ENCODE measurements at regions not wholly inside any gene's neighbourhood (a gene's known extent, or its start where the extent isn't known, plus 50 kb on each side); places are given as distances from the start of the nearest gene placed in this dataset.

DNA sequence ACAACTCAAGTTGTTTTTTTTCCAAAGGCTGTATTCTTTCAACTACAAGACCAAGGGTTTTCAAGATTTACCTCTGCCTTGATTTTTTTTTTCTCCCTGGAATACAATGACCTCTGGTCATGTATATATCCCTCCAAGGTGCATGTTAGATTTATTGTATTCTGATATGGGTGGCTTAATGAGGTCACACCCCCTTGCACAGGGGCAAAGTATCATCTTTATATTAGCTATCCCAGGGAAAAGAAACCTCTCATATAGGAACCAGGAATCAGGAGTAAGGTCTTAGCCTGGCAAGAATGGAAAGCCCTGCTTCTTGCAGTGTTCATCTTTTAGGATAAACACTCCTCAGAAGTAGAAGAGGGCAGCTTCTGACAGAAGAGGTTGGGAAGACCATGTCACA lies 516.9 kb upstream of the TENM4 start:
- Mint-ChIP-seq H3K36me3 (no peaks in the 10 kb centered on the region), H3K27me3 (ENCODE audit: insufficient read depth, low read depth) (peaks cover 5% of the 10 kb centered on the region), H3K4me1 (peaks cover 3% of the 10 kb centered on the region), H3K4me3 (no peak overlapping the region), H3K27ac (no peak overlapping the region), H3K9me3 (peaks cover 23% of the 10 kb centered on the region)
- Histone ChIP-seq H4K20me1 (ENCODE audit: low read depth) (no peaks in the 10 kb centered on the region), H3K4me2 (no peak overlapping the region), H2AFZ (replicated peaks) (no peak overlapping the region), H3K36me3 (no peaks in the 10 kb centered on the region), H3K4me1 (no peaks in the 10 kb centered on the region), H3K27me3 (no peaks in the 10 kb centered on the region), H3K4me3 (no peak overlapping the region), H3F3A (ENCODE audit: low read depth) (no peaks in the 10 kb centered on the region), H3K79me2 (ENCODE audit: low read depth) (no peaks in the 10 kb centered on the region), H3K9me3 (ENCODE audit: low read depth) (peaks cover 13% of the 10 kb centered on the region), H3K27ac (no peak overlapping the region), H3K9ac (no peak overlapping the region)
- DNase-seq (ENCODE audit: low spot score) = no peak
- no peak for TF ChIP-seq EZH2 (IDR thresholded peaks at IDR 0.05)
- TF ChIP-seq, protein P1, sequence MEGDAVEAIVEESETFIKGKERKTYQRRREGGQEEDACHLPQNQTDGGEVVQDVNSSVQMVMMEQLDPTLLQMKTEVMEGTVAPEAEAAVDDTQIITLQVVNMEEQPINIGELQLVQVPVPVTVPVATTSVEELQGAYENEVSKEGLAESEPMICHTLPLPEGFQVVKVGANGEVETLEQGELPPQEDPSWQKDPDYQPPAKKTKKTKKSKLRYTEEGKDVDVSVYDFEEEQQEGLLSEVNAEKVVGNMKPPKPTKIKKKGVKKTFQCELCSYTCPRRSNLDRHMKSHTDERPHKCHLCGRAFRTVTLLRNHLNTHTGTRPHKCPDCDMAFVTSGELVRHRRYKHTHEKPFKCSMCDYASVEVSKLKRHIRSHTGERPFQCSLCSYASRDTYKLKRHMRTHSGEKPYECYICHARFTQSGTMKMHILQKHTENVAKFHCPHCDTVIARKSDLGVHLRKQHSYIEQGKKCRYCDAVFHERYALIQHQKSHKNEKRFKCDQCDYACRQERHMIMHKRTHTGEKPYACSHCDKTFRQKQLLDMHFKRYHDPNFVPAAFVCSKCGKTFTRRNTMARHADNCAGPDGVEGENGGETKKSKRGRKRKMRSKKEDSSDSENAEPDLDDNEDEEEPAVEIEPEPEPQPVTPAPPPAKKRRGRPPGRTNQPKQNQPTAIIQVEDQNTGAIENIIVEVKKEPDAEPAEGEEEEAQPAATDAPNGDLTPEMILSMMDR (IDR thresholded peaks at IDR 0.05) = no peak
- no peak for TF ChIP-seq EZH2phosphoT487 (IDR thresholded peaks at IDR 0.05)

DNA sequence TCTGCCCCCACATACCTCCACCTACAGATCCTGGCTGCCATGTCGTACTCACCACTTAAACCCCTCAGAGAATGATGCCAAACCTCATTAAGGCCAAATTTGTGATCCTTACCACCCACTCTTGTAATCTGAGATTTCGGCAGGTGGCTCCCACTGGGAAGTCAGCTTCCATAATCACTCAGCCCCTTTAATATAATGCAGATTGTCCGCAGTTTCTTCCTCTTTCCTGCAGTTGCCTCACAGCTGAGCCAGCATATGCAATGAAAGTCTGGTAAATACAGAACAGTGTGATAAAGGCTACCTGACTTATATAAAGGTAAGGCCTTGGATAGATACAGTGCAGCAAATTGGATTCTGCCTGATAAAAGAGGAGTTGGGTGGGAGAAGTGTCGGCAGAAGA lies 515.2 kb upstream of the TENM4 start:
- Mint-ChIP-seq H3K9me3 (peaks cover 23% of the 10 kb centered on the region), H3K4me1 (no peaks in the 10 kb centered on the region), H3K4me3 (no peak overlapping the region), H3K27me3 (ENCODE audit: insufficient read depth, low read depth) (peaks cover 5% of the 10 kb centered on the region), H3K27ac (no peak overlapping the region), H3K36me3 (no peaks in the 10 kb centered on the region)
- Histone ChIP-seq H3K9me3 (ENCODE audit: low read depth) (peaks cover 13% of the 10 kb centered on the region), H3K27me3 (no peaks in the 10 kb centered on the region), H3K9ac (no peak overlapping the region), H3K4me1 (no peaks in the 10 kb centered on the region), H3K79me2 (ENCODE audit: low read depth) (no peaks in the 10 kb centered on the region), H2AFZ (replicated peaks) (no peak overlapping the region), H3F3A (ENCODE audit: low read depth) (no peaks in the 10 kb centered on the region), H3K36me3 (no peaks in the 10 kb centered on the region), H3K4me2 (no peak overlapping the region), H3K4me3 (no peak overlapping the region), H4K20me1 (ENCODE audit: low read depth) (no peaks in the 10 kb centered on the region), H3K27ac (no peak overlapping the region)
- no peak for TF ChIP-seq EZH2 (IDR thresholded peaks at IDR 0.05)
- no peak for TF ChIP-seq EZH2phosphoT487 (IDR thresholded peaks at IDR 0.05)
- TF ChIP-seq, protein P1 (IDR thresholded peaks at IDR 0.05) = no peak
- no peak for DNase-seq (ENCODE audit: low spot score)

DNA sequence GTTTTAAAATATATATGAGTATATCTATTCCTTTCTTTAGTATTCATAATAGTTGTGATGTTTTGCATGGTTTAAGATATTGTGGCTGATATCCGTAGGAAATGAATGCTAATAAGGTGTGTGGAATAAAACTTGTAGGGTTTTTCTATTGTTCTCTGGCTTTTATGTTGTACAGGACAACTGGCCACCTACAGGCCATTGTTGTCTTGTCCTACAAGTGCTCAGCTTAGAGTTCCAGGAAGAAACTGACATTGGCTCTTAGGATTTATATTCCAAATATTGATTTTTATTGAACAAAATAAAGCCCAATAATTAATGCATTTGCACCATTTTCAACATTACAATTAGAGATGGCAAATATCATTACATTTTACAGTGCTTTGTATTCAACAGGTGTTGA lies 512.8 kb upstream of the TENM4 start:
- H3K27ac ChIP-seq = no peak overlapping the region
- H3K27me3 Mint-ChIP-seq (ENCODE audit: insufficient read depth, low read depth) = no peaks in the 10 kb centered on the region
- H3K4me3 ChIP-seq = no peak overlapping the region
- H3K4me1 Mint-ChIP-seq = no peaks in the 10 kb centered on the region
- H4K20me1 ChIP-seq (ENCODE audit: low read depth) = no peaks in the 10 kb centered on the region
- H3K9me3 ChIP-seq (ENCODE audit: low read depth) = no peaks in the 10 kb centered on the region
- no peaks in the 10 kb centered on the region for H3K36me3 Mint-ChIP-seq
- H3F3A ChIP-seq (ENCODE audit: low read depth) = no peaks in the 10 kb centered on the region
- H3K79me2 ChIP-seq (ENCODE audit: low read depth) = no peaks in the 10 kb centered on the region
- no peaks in the 10 kb centered on the region for H3K36me3 ChIP-seq
- no peak overlapping the region for H3K9ac ChIP-seq
- H3K4me1 ChIP-seq = no peaks in the 10 kb centered on the region
- H3K27ac Mint-ChIP-seq = no peak overlapping the region
- no peak for DNase-seq (ENCODE audit: low spot score)
- H3K4me3 Mint-ChIP-seq = no peak overlapping the region
- TF ChIP-seq, protein P1 (IDR thresholded peaks at IDR 0.05) = peak; percentile 17
- no peak for TF ChIP-seq EZH2phosphoT487 (IDR thresholded peaks at IDR 0.05)
- no peak for TF ChIP-seq EZH2 (IDR thresholded peaks at IDR 0.05)
- H2AFZ ChIP-seq (replicated peaks) = no peak overlapping the region
- no peak overlapping the region for H3K4me2 ChIP-seq
- H3K9me3 Mint-ChIP-seq = peaks cover 4% of the 10 kb centered on the region
- no peaks in the 10 kb centered on the region for H3K27me3 ChIP-seq

All from neural progenitor cell (in vitro differentiated cells).